Thyroid gland (tissue), 4 donors: ENCODE measurements at regions not wholly inside any gene's neighbourhood (a gene's known extent, or its start where the extent isn't known, plus 50 kb on each side); places are given as distances from the start of the nearest gene placed in this dataset.

Experiments
- POLR2A ChIP-seq, 2 donors: fragments of 450-650 bp; IDR thresholded peaks; one replicate each; pipeline ENCODE4 v1.6.1; 2017; ENCODE audit warnings: antibody characterized with exemption in 2 of 2, mild to moderate bottlenecking in 2 of 2, moderate library complexity in 1 of 2
- TF ChIP-seq, protein P1 (sequence below), 6 experiments: fragments of 200-600 bp in 3 of 6; fragments of 450-650 bp in 3 of 6; sonication (generic) in 3 of 6; IDR thresholded peaks; one replicate each; pipeline ENCODE4 v1.5.1; 2016 to 2019; ENCODE audit warnings: antibody characterized with exemption in 6 of 6, mild to moderate bottlenecking in 2 of 6, inconsistent platforms in 1 of 6, moderate library complexity in 1 of 6

DNA sequence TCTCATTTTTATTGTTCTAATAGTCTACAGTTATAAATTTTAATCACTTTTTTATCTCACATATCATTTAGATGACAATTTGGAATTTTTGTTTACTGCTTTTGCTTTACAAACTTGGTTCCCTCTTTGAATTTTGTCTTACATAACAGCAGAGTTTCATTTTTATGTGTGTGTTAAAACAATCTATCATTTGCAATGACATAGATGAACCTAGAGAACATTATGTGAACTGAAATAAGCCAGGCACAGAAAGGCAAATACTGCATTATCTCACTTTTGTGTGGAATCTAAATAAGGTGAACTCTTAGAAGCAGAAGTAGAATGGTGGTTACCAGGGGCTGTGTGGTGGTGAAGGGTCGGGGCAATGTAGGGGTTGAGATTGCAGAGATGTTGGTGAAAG lies 170.7 kb downstream of the GASK1B start:
- TF ChIP-seq, protein P1, sequence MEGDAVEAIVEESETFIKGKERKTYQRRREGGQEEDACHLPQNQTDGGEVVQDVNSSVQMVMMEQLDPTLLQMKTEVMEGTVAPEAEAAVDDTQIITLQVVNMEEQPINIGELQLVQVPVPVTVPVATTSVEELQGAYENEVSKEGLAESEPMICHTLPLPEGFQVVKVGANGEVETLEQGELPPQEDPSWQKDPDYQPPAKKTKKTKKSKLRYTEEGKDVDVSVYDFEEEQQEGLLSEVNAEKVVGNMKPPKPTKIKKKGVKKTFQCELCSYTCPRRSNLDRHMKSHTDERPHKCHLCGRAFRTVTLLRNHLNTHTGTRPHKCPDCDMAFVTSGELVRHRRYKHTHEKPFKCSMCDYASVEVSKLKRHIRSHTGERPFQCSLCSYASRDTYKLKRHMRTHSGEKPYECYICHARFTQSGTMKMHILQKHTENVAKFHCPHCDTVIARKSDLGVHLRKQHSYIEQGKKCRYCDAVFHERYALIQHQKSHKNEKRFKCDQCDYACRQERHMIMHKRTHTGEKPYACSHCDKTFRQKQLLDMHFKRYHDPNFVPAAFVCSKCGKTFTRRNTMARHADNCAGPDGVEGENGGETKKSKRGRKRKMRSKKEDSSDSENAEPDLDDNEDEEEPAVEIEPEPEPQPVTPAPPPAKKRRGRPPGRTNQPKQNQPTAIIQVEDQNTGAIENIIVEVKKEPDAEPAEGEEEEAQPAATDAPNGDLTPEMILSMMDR (IDR thresholded peaks at IDR 0.05), result no peak
- no peak for TF ChIP-seq POLR2A (IDR thresholded peaks at IDR 0.05)
